Keratinocyte (primary cell): ENCODE measurements at regions not wholly inside any gene's neighbourhood (a gene's known extent, or its start where the extent isn't known, plus 50 kb on each side); places are given as distances from the start of the nearest gene placed in this dataset.

Experiments used
- EZH2 ChIP-seq: IDR thresholded peaks from one replicate; pipeline ENCODE4 v1.6.1; 2012; ENCODE audit warnings: inconsistent platforms, mild to moderate bottlenecking, low read length, moderate library complexity
- TF ChIP-seq, protein P1 (sequence below), 3 experiments: IDR thresholded peaks in 1 of 3; conservative IDR thresholded peaks in 1 of 3; optimal IDR thresholded peaks in 1 of 3; 2 replicates in 2 of 3; 3 replicates in 1 of 3; pipeline versions ENCODE3 to v1.5.1; 2011; ENCODE audit warnings: low read length in 3 of 3, mild to moderate bottlenecking in 3 of 3, moderate library complexity in 2 of 3, control low read depth in 1 of 3, inconsistent platforms in 1 of 3; ENCODE audit not compliant: insufficient read depth in 2 of 3; ENCODE audit errors: extremely low read depth in 1 of 3

DNA sequence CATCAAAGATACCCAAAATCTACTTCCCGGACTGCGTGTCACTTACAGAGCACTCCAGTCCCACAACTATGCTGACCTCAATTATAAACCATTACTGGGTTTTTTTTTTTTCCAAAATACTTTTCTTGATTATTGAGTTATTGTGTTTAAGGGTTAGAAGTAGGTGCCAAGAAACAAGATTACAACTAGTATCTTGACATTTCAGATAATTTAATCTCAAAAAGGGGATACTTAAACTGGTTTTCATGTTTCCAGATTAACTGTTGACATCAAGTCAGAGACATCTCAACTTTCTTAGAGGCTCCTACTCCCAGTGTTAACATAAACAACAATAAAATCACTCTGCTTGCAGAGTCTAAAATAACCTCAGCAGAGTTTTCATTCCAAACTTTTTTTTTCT lies 131.2 kb upstream of the ARID2 start:
- no peak for TF ChIP-seq EZH2
- TF ChIP-seq, protein P1, sequence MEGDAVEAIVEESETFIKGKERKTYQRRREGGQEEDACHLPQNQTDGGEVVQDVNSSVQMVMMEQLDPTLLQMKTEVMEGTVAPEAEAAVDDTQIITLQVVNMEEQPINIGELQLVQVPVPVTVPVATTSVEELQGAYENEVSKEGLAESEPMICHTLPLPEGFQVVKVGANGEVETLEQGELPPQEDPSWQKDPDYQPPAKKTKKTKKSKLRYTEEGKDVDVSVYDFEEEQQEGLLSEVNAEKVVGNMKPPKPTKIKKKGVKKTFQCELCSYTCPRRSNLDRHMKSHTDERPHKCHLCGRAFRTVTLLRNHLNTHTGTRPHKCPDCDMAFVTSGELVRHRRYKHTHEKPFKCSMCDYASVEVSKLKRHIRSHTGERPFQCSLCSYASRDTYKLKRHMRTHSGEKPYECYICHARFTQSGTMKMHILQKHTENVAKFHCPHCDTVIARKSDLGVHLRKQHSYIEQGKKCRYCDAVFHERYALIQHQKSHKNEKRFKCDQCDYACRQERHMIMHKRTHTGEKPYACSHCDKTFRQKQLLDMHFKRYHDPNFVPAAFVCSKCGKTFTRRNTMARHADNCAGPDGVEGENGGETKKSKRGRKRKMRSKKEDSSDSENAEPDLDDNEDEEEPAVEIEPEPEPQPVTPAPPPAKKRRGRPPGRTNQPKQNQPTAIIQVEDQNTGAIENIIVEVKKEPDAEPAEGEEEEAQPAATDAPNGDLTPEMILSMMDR (optimal IDR thresholded peaks at IDR 0.05 in 1 of 3, IDR thresholded peaks at IDR 0.05 in 1 of 3, conservative IDR thresholded peaks at IDR 0.05 in 1 of 3; ENCODE audit: extremely low read depth in 1 of 3, insufficient read depth in 2 of 3, low read length in 3 of 3): no peak
